Heart left ventricle (tissue), 13 donors: ENCODE measurements at regions not wholly inside any gene's neighbourhood (a gene's known extent, or its start where the extent isn't known, plus 50 kb on each side); places are given as distances from the start of the nearest gene placed in this dataset.

Source experiments
- POLR2A ChIP-seq, 2 donors: fragments of 450-650 bp; IDR thresholded peaks; one replicate each; pipeline ENCODE4 v1.6.1; 2017; ENCODE audit warnings: antibody characterized with exemption in 2 of 2, mild to moderate bottlenecking in 2 of 2, moderate library complexity in 2 of 2
- TF ChIP-seq, protein P1 (sequence below), 12 donors: fragments of 200-600 bp; sonication (generic) in 4 of 12; IDR thresholded peaks; one replicate each; pipeline versions ENCODE4 v1.5.0 to v1.8.0; 2018 to 2022; ENCODE audit warnings: antibody characterized with exemption in 12 of 12, mild to moderate bottlenecking in 5 of 12
- donor health status: ischemic (EF 13 %, LVEDD 7.1; RV severe dilation, severe dysfunction).
- donor health status: DM: no; HTN: yes; CAD: no.
- donor health status: DM: no; HTN: no; CAD: no.
- donor health status: ischemic (EF 25% LVEDD 6.9; RV normal size, moderate dysfunction).
- donor health status: ischemic (EF 25% LVEDD 5.7; RV mildly dilated, moderate dysfunction).
- donor health status: ischemic (EF 35%, LVEDD 5.7; RV mildly dilated, moderate dysfunction).
- donor health status: nonischemic (EF 11% LVEDD 7.7; RV severe dilation, severe dysfunction).
- donor health status: DM: yes; HTN: yes; CAD: no.
- donor health status: PGD.
- donor health status: ischemic (EF 29% LVEDD 5.4; RV normal size, mild dysfunction).
- donor health status: nonischemic (EF 23%, LVEDD 6.1; RV moderate dilation, normal function).

DNA sequence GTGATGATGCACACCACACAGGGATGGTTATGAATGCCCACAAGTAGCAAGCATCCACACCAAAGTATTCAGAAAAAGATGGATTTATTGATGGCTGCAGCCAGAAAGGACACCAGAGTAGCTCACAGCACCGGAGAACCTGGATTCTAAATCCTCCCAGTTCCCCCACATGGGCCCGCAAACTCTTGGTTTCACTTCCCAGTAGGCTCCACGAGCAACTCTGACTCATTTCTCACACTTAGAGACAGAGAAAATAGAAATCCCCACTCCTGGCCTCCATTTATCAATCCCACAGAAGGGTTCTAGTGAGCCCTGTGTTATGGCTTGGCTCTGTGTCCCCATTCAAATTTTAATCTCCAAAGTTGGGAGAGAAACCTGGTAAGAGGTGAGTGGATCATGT is 426.7 kb upstream of the MYT1L start:
- TF ChIP-seq, protein P1, sequence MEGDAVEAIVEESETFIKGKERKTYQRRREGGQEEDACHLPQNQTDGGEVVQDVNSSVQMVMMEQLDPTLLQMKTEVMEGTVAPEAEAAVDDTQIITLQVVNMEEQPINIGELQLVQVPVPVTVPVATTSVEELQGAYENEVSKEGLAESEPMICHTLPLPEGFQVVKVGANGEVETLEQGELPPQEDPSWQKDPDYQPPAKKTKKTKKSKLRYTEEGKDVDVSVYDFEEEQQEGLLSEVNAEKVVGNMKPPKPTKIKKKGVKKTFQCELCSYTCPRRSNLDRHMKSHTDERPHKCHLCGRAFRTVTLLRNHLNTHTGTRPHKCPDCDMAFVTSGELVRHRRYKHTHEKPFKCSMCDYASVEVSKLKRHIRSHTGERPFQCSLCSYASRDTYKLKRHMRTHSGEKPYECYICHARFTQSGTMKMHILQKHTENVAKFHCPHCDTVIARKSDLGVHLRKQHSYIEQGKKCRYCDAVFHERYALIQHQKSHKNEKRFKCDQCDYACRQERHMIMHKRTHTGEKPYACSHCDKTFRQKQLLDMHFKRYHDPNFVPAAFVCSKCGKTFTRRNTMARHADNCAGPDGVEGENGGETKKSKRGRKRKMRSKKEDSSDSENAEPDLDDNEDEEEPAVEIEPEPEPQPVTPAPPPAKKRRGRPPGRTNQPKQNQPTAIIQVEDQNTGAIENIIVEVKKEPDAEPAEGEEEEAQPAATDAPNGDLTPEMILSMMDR (IDR thresholded peaks at IDR 0.05) = no peak
- no peak for TF ChIP-seq POLR2A (IDR thresholded peaks at IDR 0.05)
